CD14-positive monocyte (primary cell): ENCODE measurements at regions not wholly inside any gene's neighbourhood (a gene's known extent, or its start where the extent isn't known, plus 50 kb on each side); places are given as distances from the start of the nearest gene placed in this dataset.
"Not testable (repeated sequence)": the region's sequence is repeated elsewhere in the genome, so short reads cannot be mapped to it uniquely, and the experiment has no call there.

Experiments
- DNase-seq, 3 donors: peaks; one replicate each; pipeline ENCODE4 v3.0.0-alpha.2; 2011 to 2022
- H2AFZ ChIP-seq: 2 replicates; pipeline ENCODE4 v1.6.0; 2012; ENCODE audit warnings: mild to moderate bottlenecking, low read depth, low read length, inconsistent platforms; ENCODE audit not compliant: insufficient read depth, poor library complexity, severe bottlenecking
- H3K27ac ChIP-seq, 2 donors: 1 replicate in 1 of 2; 2 replicates in 1 of 2; pipeline ENCODE4 v1.5.1; 2012 to 2013; ENCODE audit warnings: low read length in 2 of 2, control low read depth in 1 of 2, inconsistent platforms in 1 of 2, low read depth in 1 of 2, mild to moderate bottlenecking in 1 of 2
- H3K27me3 ChIP-seq, 2 donors: one replicate each; pipeline versions ENCODE4 v1.6.0 to v1.6.1; 2011 to 2013; ENCODE audit warnings: low read length in 2 of 2; ENCODE audit not compliant: control insufficient read depth in 2 of 2, insufficient read depth in 2 of 2
- H3K36me3 ChIP-seq, 2 donors: replicated peaks in 1 of 2; 1 replicate in 1 of 2; 2 replicates in 1 of 2; pipeline versions ENCODE4 v1.5.1 to v1.6.1; 2012 to 2013; ENCODE audit warnings: low read length in 2 of 2, control low read depth in 1 of 2, inconsistent platforms in 1 of 2, mild to moderate bottlenecking in 1 of 2; ENCODE audit not compliant: insufficient read depth in 2 of 2, control insufficient read depth in 1 of 2
- H3K4me1 ChIP-seq, 2 donors: 1 replicate in 1 of 2; 2 replicates in 1 of 2; pipeline versions ENCODE4 v1.5.1 to v1.6.1; 2012 to 2013; ENCODE audit warnings: low read length in 2 of 2, control low read depth in 1 of 2, inconsistent platforms in 1 of 2, mild to moderate bottlenecking in 1 of 2, moderate library complexity in 1 of 2; ENCODE audit not compliant: insufficient read depth in 2 of 2, control insufficient read depth in 1 of 2
- H3K4me2 ChIP-seq: replicated peaks from 2 replicates; pipeline ENCODE3; 2012; ENCODE audit warnings: low read length, moderate library complexity, mild to moderate bottlenecking; ENCODE audit not compliant: poor library complexity, severe bottlenecking; ENCODE audit errors: extremely low read depth
- H3K4me3 ChIP-seq, 3 experiments: fragments of 200-600 bp in 1 of 3; sonication (generic) in 1 of 3; replicated peaks in 1 of 3; 1 replicate in 2 of 3; 2 replicates in 1 of 3; pipeline ENCODE4 v1.5.1; 2011 to 2013; ENCODE audit warnings: low read length in 3 of 3, mild to moderate bottlenecking in 3 of 3, control low read depth in 2 of 3, low read depth in 2 of 3, inconsistent platforms in 1 of 3, moderate library complexity in 1 of 3
- H3K79me2 ChIP-seq: 2 replicates; pipeline ENCODE4 v1.6.0; 2012; ENCODE audit warnings: mild to moderate bottlenecking, control low read depth, inconsistent platforms, low read length, moderate library complexity; ENCODE audit not compliant: insufficient read depth
- H3K9ac ChIP-seq: 2 replicates; pipeline ENCODE4 v1.6.0; 2017; ENCODE audit warnings: low read length, mild to moderate bottlenecking; ENCODE audit not compliant: insufficient read depth, poor library complexity, severe bottlenecking
- H3K9me3 ChIP-seq, 2 donors: replicated peaks in 1 of 2; 1 replicate in 1 of 2; 2 replicates in 1 of 2; pipeline versions ENCODE4 v1.5.1 to v1.6.1; 2012 to 2013; ENCODE audit warnings: low read length in 2 of 2, control low read depth in 1 of 2; ENCODE audit not compliant: control insufficient read depth in 1 of 2, insufficient read depth in 1 of 2
- H4K20me1 ChIP-seq: 2 replicates; pipeline ENCODE4 v1.6.0; 2012; ENCODE audit warnings: mild to moderate bottlenecking, low read length, control low read depth, moderate library complexity; ENCODE audit not compliant: insufficient read depth
- H3K27ac Mint-ChIP-seq, 7 donors: one replicate each; pipeline ENCODE4 v1.8.0; 2020; ENCODE audit warnings: mild to moderate bottlenecking in 7 of 7, mixed read lengths in 7 of 7, moderate library complexity in 6 of 7, inconsistent platforms in 2 of 7
- H3K27me3 Mint-ChIP-seq, 3 donors: one replicate each; pipeline ENCODE4 v1.8.0; 2021 to 2022; ENCODE audit warnings: low read depth in 3 of 3, mild to moderate bottlenecking in 3 of 3, mixed read lengths in 3 of 3, moderate library complexity in 3 of 3, inconsistent platforms in 1 of 3
- H3K36me3 Mint-ChIP-seq, 2 donors: one replicate each; pipeline ENCODE4 v1.8.0; 2020; ENCODE audit warnings: mixed read lengths in 2 of 2, inconsistent platforms in 1 of 2, mild to moderate bottlenecking in 1 of 2
- H3K4me1 Mint-ChIP-seq: one replicate; pipeline ENCODE4 v1.8.0; 2020; ENCODE audit warnings: mild to moderate bottlenecking, mixed read lengths
- H3K4me3 Mint-ChIP-seq, 2 donors: one replicate each; pipeline ENCODE4 v1.8.0; 2020; ENCODE audit warnings: mild to moderate bottlenecking in 2 of 2, mixed read lengths in 2 of 2, moderate library complexity in 1 of 2
- H3K9me3 Mint-ChIP-seq, 7 donors: one replicate each; pipeline ENCODE4 v1.8.0; 2020 to 2022; ENCODE audit warnings: mixed read lengths in 7 of 7, mild to moderate bottlenecking in 6 of 7, moderate library complexity in 6 of 7, inconsistent platforms in 2 of 7
- WGBS: methylation state at CpG from one replicate; pipeline ENCODE4 v1.1.5; 2013; ENCODE audit warnings: missing lambda C conversion rate; ENCODE audit not compliant: insufficient coverage; 5-methylcytosine and 5-hydroxymethylcytosine counted together
- intact Hi-C, 2 donors: fragments of 100-400 bp; cut with micrococcal nuclease; formaldehyde crosslinking; loops; one replicate each; pipeline versions ENCODE4 v1.15.0 to v1.15.1; 2023
- TF ChIP-seq, protein P1 (sequence below): fragments of 200-600 bp; IDR thresholded peaks from one replicate; pipeline ENCODE4 v1.8.0; 2022; ENCODE audit warnings: antibody characterized with exemption, mild to moderate bottlenecking

DNA sequence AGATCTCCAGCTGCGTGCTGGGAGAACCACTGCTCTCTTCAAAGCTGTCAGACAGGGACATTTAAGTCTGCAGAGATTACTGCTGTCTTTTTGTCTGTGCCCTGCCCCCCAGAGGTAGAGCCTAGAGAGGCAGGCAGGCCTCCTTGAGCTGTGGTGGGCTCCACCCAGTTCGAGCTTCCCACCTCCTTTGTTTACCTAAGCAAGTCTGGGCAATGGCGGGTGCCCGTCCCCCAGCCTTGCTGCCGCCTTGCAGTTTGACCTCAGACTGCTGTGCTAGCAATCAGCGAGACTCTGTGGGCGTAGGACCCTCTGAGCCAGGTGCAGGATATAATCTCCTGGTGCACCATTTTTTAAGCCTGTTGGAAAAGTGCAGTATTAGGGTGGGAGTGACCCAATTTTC lies 128.6 kb downstream of the ACTR3 start:
- peaks cover 3 to 19% (median 15%) of the 10 kb centered on the region in 7 donors for H3K9me3 Mint-ChIP-seq
- H3K4me3 ChIP-seq, H3K4me1 Mint-ChIP-seq, H3K4me3 Mint-ChIP-seq, H3K27me3 Mint-ChIP-seq, H3K4me1 ChIP-seq, H3K27me3 ChIP-seq, H2AFZ ChIP-seq, H3K36me3 ChIP-seq, DNase-seq, H3K27ac ChIP-seq, H3K79me2 ChIP-seq, intact Hi-C loops, H4K20me1 ChIP-seq, H3K9ac ChIP-seq, H3K36me3 Mint-ChIP-seq, H3K27ac Mint-ChIP-seq, H3K9me3 ChIP-seq, H3K4me2 ChIP-seq: not testable (repeated sequence)
- 89% methylated on average over 3 of the region's 7 CpGs for WGBS

DNA sequence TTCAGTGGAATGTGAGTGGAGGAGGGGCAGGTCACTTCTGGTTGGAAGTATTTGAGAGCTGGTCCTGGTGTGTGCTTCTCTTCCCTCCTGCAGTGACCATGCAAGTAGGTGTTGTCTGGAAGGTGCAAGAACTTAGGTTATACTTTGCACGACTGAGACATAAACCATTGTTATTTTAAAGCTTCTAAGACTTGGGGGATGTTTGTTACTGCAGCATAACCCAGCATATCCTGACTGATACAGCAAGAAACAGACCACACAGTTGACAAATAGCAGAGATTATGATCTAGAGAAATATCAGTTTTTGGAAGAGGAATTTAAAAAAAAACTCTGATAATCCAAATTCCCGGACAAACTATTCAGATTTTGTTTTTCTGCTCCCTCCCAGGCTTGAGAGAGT lies 130.8 kb downstream of the ACTR3 start:
- no peak overlapping the region for H3K27ac ChIP-seq
- no peaks in the 10 kb centered on the region for H3K36me3 ChIP-seq
- no peaks in the 10 kb centered on the region for H3K36me3 Mint-ChIP-seq
- H2AFZ ChIP-seq = no peak overlapping the region
- H3K27ac Mint-ChIP-seq = no peak overlapping the region
- no peaks in the 10 kb centered on the region for H3K79me2 ChIP-seq
- intact Hi-C loops = no loop called here
- H4K20me1 ChIP-seq = no peaks in the 10 kb centered on the region
- H3K27me3 ChIP-seq = no peaks in the 10 kb centered on the region
- no peak for DNase-seq
- no peak overlapping the region for H3K9ac ChIP-seq
- peaks cover 0 to 6% (median 2%) of the 10 kb centered on the region in 3 donors for H3K27me3 Mint-ChIP-seq
- WGBS = no CpG with 5 or more reads among the region's 2 CpGs
- H3K4me1 ChIP-seq = no peaks in the 10 kb centered on the region
- H3K4me1 Mint-ChIP-seq = no peaks in the 10 kb centered on the region
- no peak overlapping the region for H3K4me2 ChIP-seq
- H3K4me3 Mint-ChIP-seq = no peak overlapping the region
- H3K9me3 ChIP-seq = peaks cover 0 to 8% of the 10 kb centered on the region in 2 donors
- H3K4me3 ChIP-seq = no peak overlapping the region
- H3K9me3 Mint-ChIP-seq = peaks cover 3 to 18% (median 14%) of the 10 kb centered on the region in 7 donors
- TF ChIP-seq, protein P1, sequence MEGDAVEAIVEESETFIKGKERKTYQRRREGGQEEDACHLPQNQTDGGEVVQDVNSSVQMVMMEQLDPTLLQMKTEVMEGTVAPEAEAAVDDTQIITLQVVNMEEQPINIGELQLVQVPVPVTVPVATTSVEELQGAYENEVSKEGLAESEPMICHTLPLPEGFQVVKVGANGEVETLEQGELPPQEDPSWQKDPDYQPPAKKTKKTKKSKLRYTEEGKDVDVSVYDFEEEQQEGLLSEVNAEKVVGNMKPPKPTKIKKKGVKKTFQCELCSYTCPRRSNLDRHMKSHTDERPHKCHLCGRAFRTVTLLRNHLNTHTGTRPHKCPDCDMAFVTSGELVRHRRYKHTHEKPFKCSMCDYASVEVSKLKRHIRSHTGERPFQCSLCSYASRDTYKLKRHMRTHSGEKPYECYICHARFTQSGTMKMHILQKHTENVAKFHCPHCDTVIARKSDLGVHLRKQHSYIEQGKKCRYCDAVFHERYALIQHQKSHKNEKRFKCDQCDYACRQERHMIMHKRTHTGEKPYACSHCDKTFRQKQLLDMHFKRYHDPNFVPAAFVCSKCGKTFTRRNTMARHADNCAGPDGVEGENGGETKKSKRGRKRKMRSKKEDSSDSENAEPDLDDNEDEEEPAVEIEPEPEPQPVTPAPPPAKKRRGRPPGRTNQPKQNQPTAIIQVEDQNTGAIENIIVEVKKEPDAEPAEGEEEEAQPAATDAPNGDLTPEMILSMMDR = no peak
